AG09309 (cell line): ENCODE measurements at regions not wholly inside any gene's neighbourhood (a gene's known extent, or its start where the extent isn't known, plus 50 kb on each side); places are given as distances from the start of the nearest gene placed in this dataset.

Source experiments
- DNase-seq: peaks from one replicate; pipeline ENCODE4 v3.0.0-alpha.2; 2010; ENCODE audit warnings: low read depth
- H3K4me3 ChIP-seq: 2 replicates; pipeline ENCODE4 v1.5.1; 2011; ENCODE audit warnings: mild to moderate bottlenecking, low read depth, low read length, moderate library complexity; ENCODE audit not compliant: control insufficient read depth
- TF ChIP-seq, protein P1 (sequence below): IDR thresholded peaks from 2 replicates; pipeline ENCODE4 v1.5.1; 2011; ENCODE audit warnings: mild to moderate bottlenecking, low read depth, low read length, inconsistent platforms; ENCODE audit not compliant: insufficient read depth, control insufficient read depth; ENCODE audit errors: missing control alignments

DNA sequence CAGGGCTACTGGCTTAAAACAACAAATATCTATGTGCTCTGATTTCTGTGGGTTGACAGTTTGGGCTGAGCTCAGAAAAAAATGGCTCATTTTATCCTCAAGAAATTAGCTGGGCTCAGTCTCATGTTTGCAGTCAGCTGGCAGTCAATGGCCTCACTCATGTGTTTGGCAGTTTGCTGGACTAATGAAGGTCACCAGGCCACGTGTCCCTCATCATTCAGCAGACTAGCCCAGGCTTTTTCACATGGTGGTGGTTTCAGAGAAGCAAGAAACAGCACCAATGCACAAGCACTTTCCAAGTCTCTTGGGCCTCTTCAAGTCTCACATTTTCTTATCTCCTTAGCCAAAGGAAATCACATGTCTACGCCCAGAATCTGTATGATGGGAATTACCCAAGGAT is 478.3 kb upstream of the PPP2R3A start:
- TF ChIP-seq, protein P1, sequence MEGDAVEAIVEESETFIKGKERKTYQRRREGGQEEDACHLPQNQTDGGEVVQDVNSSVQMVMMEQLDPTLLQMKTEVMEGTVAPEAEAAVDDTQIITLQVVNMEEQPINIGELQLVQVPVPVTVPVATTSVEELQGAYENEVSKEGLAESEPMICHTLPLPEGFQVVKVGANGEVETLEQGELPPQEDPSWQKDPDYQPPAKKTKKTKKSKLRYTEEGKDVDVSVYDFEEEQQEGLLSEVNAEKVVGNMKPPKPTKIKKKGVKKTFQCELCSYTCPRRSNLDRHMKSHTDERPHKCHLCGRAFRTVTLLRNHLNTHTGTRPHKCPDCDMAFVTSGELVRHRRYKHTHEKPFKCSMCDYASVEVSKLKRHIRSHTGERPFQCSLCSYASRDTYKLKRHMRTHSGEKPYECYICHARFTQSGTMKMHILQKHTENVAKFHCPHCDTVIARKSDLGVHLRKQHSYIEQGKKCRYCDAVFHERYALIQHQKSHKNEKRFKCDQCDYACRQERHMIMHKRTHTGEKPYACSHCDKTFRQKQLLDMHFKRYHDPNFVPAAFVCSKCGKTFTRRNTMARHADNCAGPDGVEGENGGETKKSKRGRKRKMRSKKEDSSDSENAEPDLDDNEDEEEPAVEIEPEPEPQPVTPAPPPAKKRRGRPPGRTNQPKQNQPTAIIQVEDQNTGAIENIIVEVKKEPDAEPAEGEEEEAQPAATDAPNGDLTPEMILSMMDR = no peak
- no peak overlapping the region for H3K4me3 ChIP-seq
- no peak for DNase-seq

DNA sequence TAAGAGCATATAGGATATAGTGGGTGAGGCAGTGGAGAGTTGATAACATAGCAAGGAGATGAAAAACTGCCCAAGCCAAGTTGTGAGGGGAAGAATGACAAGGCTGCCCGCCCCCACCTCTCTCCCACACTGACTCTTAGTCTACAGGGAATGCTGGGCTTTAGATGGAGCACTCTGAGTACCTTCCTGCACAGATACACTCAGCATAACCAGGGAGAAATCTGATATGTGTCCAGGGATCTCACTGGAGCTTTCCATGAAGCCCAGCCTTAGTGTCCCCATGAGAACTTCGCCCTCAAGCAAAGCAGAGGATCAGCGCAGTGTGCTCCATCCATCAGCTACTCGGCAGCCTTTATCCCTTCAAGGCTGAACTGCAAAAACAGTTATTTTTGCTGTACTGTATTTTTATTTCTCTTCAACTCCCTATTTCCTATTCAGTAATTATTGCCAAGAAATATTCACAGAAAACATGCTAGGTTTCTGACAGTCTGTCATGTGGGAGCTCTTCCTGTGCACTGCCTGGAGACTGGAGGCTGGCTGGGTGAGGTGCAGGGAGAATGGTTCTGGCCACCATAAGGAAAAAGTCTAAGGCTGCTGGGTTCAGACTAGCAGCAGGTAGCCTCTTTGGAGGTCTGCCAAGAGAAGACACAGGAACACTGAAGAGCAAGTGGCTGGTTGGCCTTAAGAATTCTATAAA is 475.2 kb upstream of the PPP2R3A start:
- TF ChIP-seq, protein P1 = no peak
- DNase-seq = no peak
- H3K4me3 ChIP-seq = no peak overlapping the region

GRCh38 chr3:135491491-135492205 is 473.9 kb upstream of the PPP2R3A start:
- TF ChIP-seq, protein P1 = no peak
- H3K4me3 ChIP-seq = no peak overlapping the region
- no peak for DNase-seq

- TF ChIP-seq, protein P1 = no peak
- no peak for DNase-seq
Observed at GRCh38 chr3:135495891-135496290, 469.6 kb upstream of the PPP2R3A start.

GRCh38 chr3:135497979-135498378 is 467.5 kb upstream of the PPP2R3A start:
- TF ChIP-seq, protein P1 = no peak
- no peak overlapping the region for H3K4me3 ChIP-seq
- DNase-seq = no peak

More at GRCh38 chr3:135495891-135496290, 469.6 kb upstream of the PPP2R3A start:
- H3K4me3 ChIP-seq = no peak overlapping the region

DNA sequence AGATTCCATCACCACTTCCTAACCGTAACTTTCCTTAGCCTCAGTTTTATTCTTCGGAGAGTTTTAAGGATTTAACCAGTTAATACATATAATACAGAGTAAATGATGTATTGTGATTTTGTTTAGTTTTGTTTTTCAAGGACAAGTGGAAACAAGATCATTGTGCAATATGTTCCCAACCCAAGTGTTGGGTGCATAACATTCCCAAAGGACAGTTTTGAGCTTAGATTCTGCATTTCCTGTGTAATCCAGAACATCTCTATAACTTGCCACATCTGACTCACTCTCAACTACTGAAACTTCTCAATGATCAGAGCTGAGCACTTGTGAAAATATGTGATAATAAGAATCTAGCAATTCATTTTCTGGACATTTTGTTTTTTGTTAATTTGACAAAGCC is 466.1 kb upstream of the PPP2R3A start:
- TF ChIP-seq, protein P1 = no peak
- DNase-seq = no peak

More for the DNA sequence above, 466.1 kb upstream of the PPP2R3A start:
- H3K4me3 ChIP-seq = no peak overlapping the region
